ENCODE measurements at regions not wholly inside any gene's neighbourhood (a gene's known extent, or its start where the extent isn't known, plus 50 kb on each side); places are given as distances from the start of the nearest gene placed in this dataset.

DNA sequence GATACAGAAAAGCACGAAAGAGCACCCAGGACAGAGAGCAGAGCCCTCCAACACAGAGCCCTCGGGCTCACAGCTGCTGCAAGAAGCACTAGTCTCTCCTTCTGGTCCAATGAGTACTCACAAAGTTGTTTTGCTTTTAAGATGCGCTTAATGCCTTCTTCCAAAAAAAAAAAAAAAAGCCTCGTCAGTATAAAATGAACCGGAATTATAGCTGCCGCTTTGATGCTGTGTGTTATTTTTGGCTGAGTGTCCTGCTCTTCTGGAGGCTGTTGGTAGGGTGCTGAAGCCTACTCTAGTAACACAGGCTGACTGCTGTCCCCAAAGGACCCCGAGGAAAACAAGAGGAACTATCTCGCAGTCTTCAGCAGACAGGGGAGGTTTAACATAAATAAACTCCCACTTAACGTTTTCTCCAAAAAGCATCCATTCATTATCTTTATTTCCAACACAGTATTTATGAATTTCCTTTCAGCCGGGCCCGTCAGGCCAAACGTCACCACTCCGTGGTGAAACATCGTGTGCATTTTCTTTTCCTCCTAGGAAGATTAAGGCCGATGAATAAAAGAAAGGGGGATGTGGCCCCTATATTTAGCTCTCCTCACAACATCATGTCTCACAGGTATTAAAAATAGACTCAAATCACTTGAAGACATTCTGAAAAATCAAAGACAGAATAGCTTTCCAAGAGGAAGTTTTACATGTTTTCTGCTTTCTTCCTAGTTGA lies 213.7 kb upstream of the PPARGC1A start:
- Histone ChIP-seq H3K4me2 (no peak overlapping the region), H3K9me3 (no peaks in the 10 kb centered on the region), H3K4me3 (no peak overlapping the region), H3K4me1 (no peaks in the 10 kb centered on the region), H3K27ac (no peak overlapping the region)
- no peak for ATAC-seq
- ChIA-PET CTCF (no interaction called here), POLR2A (no interaction called here)
- TF ChIP-seq MAZ (IDR thresholded peaks at IDR 0.05; ENCODE audit: borderline replicate concordance, low read depth, low read length) (no peak), FOSL2 (IDR thresholded peaks at IDR 0.05) (no peak), FOSL2 (CRISPR knock-in tag; IDR thresholded peaks at IDR 0.05) (no peak)
- TF ChIP-seq, protein P1, sequence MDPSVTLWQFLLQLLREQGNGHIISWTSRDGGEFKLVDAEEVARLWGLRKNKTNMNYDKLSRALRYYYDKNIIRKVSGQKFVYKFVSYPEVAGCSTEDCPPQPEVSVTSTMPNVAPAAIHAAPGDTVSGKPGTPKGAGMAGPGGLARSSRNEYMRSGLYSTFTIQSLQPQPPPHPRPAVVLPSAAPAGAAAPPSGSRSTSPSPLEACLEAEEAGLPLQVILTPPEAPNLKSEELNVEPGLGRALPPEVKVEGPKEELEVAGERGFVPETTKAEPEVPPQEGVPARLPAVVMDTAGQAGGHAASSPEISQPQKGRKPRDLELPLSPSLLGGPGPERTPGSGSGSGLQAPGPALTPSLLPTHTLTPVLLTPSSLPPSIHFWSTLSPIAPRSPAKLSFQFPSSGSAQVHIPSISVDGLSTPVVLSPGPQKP (IDR thresholded peaks at IDR 0.05; ENCODE audit: low read depth, low read length) = no peak
- WGBS (ENCODE audit: missing lambda C conversion rate) = 53% methylated on average over 15 of the region's 15 CpGs
- no peak for DNase-seq (ENCODE audit: low read depth in 1 of 2, low spot score in 1 of 2)
- no peak for FAIRE-seq

DNA sequence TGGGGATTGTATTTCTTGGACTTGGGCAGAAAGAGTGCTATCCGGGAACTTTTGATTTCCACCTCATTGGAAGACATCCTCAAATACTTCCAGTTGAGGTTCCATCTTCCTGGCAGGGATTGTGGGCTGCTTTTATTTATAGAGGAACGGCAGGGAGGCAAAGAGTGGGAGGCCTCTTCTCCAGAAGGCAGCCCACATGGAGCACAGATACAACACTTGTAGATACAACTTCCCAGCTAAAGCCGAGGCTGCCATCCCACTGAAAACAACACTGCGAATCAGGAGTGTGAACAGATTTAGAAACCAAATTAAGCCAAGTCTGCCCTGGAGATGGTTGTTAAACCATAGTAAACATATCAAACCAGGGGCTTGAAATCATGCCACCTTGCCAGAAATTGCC lies 212.8 kb upstream of the PPARGC1A start:
- no peaks in the 10 kb centered on the region for H3K9me3 ChIP-seq
- POLR2A ChIA-PET = no interaction called here
- H3K4me1 ChIP-seq = no peaks in the 10 kb centered on the region
- no peak overlapping the region for H3K4me2 ChIP-seq
- CTCF ChIA-PET = no interaction called here
- ATAC-seq (no peak), DNase-seq (ENCODE audit: low read depth in 1 of 2, low spot score in 1 of 2) (no peak), FAIRE-seq (no peak)
- TF ChIP-seq SREBF2 (IDR thresholded peaks at IDR 0.05) (no peak), RCOR1 (IDR thresholded peaks at IDR 0.05; ENCODE audit: low read depth, low read length) (no peak), ZFP36 (IDR thresholded peaks at IDR 0.05; ENCODE audit: borderline replicate concordance, partially characterized antibody) (no peak), ZC3H11A (IDR thresholded peaks at IDR 0.05) (no peak), HDAC2 (IDR thresholded peaks at IDR 0.05) (no peak), CBX8 (IDR thresholded peaks at IDR 0.05) (no peak), JUNB (IDR thresholded peaks at IDR 0.05) (no peak)
- TF ChIP-seq, protein P2, sequence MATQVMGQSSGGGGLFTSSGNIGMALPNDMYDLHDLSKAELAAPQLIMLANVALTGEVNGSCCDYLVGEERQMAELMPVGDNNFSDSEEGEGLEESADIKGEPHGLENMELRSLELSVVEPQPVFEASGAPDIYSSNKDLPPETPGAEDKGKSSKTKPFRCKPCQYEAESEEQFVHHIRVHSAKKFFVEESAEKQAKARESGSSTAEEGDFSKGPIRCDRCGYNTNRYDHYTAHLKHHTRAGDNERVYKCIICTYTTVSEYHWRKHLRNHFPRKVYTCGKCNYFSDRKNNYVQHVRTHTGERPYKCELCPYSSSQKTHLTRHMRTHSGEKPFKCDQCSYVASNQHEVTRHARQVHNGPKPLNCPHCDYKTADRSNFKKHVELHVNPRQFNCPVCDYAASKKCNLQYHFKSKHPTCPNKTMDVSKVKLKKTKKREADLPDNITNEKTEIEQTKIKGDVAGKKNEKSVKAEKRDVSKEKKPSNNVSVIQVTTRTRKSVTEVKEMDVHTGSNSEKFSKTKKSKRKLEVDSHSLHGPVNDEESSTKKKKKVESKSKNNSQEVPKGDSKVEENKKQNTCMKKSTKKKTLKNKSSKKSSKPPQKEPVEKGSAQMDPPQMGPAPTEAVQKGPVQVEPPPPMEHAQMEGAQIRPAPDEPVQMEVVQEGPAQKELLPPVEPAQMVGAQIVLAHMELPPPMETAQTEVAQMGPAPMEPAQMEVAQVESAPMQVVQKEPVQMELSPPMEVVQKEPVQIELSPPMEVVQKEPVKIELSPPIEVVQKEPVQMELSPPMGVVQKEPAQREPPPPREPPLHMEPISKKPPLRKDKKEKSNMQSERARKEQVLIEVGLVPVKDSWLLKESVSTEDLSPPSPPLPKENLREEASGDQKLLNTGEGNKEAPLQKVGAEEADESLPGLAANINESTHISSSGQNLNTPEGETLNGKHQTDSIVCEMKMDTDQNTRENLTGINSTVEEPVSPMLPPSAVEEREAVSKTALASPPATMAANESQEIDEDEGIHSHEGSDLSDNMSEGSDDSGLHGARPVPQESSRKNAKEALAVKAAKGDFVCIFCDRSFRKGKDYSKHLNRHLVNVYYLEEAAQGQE (IDR thresholded peaks at IDR 0.05) = no peak
- TF ChIP-seq, protein P3, sequence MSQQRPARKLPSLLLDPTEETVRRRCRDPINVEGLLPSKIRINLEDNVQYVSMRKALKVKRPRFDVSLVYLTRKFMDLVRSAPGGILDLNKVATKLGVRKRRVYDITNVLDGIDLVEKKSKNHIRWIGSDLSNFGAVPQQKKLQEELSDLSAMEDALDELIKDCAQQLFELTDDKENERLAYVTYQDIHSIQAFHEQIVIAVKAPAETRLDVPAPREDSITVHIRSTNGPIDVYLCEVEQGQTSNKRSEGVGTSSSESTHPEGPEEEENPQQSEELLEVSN (IDR thresholded peaks at IDR 0.05; ENCODE audit: borderline replicate concordance, low read depth) = no peak
- TF ChIP-seq, protein P4, sequence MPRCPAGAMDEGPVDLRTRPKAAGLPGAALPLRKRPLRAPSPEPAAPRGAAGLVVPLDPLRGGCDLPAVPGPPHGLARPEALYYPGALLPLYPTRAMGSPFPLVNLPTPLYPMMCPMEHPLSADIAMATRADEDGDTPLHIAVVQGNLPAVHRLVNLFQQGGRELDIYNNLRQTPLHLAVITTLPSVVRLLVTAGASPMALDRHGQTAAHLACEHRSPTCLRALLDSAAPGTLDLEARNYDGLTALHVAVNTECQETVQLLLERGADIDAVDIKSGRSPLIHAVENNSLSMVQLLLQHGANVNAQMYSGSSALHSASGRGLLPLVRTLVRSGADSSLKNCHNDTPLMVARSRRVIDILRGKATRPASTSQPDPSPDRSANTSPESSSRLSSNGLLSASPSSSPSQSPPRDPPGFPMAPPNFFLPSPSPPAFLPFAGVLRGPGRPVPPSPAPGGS (IDR thresholded peaks at IDR 0.05) = no peak
- TF ChIP-seq, protein P5, sequence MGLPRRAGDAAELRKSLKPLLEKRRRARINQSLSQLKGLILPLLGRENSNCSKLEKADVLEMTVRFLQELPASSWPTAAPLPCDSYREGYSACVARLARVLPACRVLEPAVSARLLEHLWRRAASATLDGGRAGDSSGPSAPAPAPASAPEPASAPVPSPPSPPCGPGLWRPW (IDR thresholded peaks at IDR 0.05) = no peak
- WGBS (ENCODE audit: missing lambda C conversion rate) = 32% methylated on average over 4 of the region's 4 CpGs
- H3K4me3 ChIP-seq = no peak overlapping the region
- no peak overlapping the region for H3K27ac ChIP-seq

DNA sequence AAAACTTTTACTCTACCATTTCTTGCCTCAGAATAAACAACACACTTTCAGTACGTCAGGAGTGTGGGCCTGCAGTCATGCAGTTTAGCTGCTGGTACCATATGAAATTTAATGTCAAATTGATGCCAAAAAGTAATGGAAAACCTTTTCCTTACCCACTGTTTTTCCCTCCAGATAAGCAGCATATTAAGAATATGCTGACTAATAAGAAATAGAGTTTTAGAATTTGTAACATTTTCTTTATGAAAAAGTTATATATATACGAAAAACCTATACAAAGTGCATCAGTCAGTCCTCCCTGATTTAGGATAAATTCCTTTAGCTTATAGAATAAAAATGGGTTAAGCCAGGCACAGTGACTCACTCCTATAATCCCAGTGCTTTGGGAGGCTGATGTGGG lies 206.8 kb upstream of the PPARGC1A start:
- TF ChIP-seq, protein P6, sequence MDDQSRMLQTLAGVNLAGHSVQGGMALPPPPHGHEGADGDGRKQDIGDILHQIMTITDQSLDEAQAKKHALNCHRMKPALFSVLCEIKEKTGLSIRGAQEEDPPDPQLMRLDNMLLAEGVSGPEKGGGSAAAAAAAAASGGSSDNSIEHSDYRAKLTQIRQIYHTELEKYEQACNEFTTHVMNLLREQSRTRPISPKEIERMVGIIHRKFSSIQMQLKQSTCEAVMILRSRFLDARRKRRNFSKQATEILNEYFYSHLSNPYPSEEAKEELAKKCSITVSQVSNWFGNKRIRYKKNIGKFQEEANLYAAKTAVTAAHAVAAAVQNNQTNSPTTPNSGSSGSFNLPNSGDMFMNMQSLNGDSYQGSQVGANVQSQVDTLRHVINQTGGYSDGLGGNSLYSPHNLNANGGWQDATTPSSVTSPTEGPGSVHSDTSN (IDR thresholded peaks at IDR 0.05) = no peak
- no peak for TF ChIP-seq GATA3 (IDR thresholded peaks at IDR 0.05; ENCODE audit: borderline replicate concordance)
- peak; percentile 72 for TF ChIP-seq MAFK (IDR thresholded peaks at IDR 0.05; ENCODE audit: partially characterized antibody)
- 19% methylated on average over 2 of the region's 2 CpGs for WGBS (ENCODE audit: missing lambda C conversion rate)
- DNase-seq (ENCODE audit: low read depth in 1 of 2, low spot score in 1 of 2) (no peak), FAIRE-seq (no peak), ATAC-seq (no peak)
- ChIA-PET POLR2A (no interaction called here), CTCF (no interaction called here)
- H3K4me1 ChIP-seq = no peaks in the 10 kb centered on the region
- H3K4me2 ChIP-seq = no peak overlapping the region
- H3K27ac ChIP-seq = no peak overlapping the region
- H3K4me3 ChIP-seq = no peak overlapping the region
- no peaks in the 10 kb centered on the region for H3K9me3 ChIP-seq

Measured in A549 (cell line).